K562 (cell line): ENCODE measurements at regions not wholly inside any gene's neighbourhood (a gene's known extent, or its start where the extent isn't known, plus 50 kb on each side); places are given as distances from the start of the nearest gene placed in this dataset.

Experiments used
- ATAC-seq: fragments of 200-7000 bp; cut with Tn5 transposase; 3 replicates; pipeline ENCODE4 v1.9.1; 2020; ENCODE audit warnings: moderate library complexity
- BruUV-seq: library from RNA; stranded (reverse); fragments of 400-500 nt; replicated peaks from 2 replicates; lab custom pipeline; 2021; lab: Mats Ljungman, UMichigan
- CTCF ChIA-PET: fragments of 300-600 bp; formaldehyde crosslinking; extraction: SDS; loops from one replicate; lab custom pipeline; 2021; ENCODE audit warnings: low intra/inter-chr PET ratio; lab: Yijun Ruan, JAX
- POLR2A ChIA-PET: fragments of 300-600, 350-650 bp; sonication (Branson Sonifier 250); formaldehyde crosslinking; extraction: SDS; loops from one replicate; lab custom pipeline; 2021; ENCODE audit warnings: antibody characterized with exemption, inconsistent platforms; lab: Yijun Ruan, JAX
- DNase-seq, 4 experiments: peaks; one replicate each; pipeline versions ENCODE4 v3.0.0 to v3.0.0-alpha.2; 2011 to 2018; ENCODE audit warnings: low spot score in 3 of 4, mixed read lengths in 3 of 4; ENCODE audit errors: extremely low read depth in 1 of 4
- FAIRE-seq: peaks from 2 replicates; lab custom pipeline; 2011; peaks lifted over from hg19 to GRCh38; lab: Jason Lieb, UNC
- H2AFZ ChIP-seq: 2 replicates; pipeline ENCODE4 v1.6.0; 2011; ENCODE audit warnings: low read depth, low read length, control low read depth, inconsistent platforms
- H3K27ac ChIP-seq: fragments of 200-600 bp; 3 replicates; pipeline ENCODE4 v1.8.0; 2011; ENCODE audit warnings: low read depth, mild to moderate bottlenecking, control low read depth, inconsistent platforms, low read length, moderate library complexity, mixed read lengths; ENCODE audit errors: extremely low read depth
- H3K27me3 ChIP-seq, 2 experiments: fragments of 300-600 bp in 1 of 2; 2 replicates in 1 of 2; 3 replicates in 1 of 2; pipeline versions ENCODE4 v1.6.0 to v1.8.0; 2011; ENCODE audit warnings: inconsistent platforms in 2 of 2, low read length in 2 of 2, mild to moderate bottlenecking in 1 of 2, mixed read lengths in 1 of 2, moderate library complexity in 1 of 2; ENCODE audit not compliant: control insufficient read depth in 2 of 2, insufficient read depth in 2 of 2
- H3K36me3 ChIP-seq: fragments of 300-600 bp; 3 replicates; pipeline ENCODE4 v1.8.0; 2011; ENCODE audit warnings: mild to moderate bottlenecking, low read length, inconsistent platforms; ENCODE audit not compliant: control insufficient read depth, insufficient read depth
- H3K4me1 ChIP-seq, 2 experiments: fragments of 200-600 bp in 1 of 2; replicated peaks in 1 of 2; 2 replicates in 1 of 2; 3 replicates in 1 of 2; pipeline versions ENCODE4 v1.5.1 to v1.8.0; 2011; ENCODE audit warnings: inconsistent platforms in 2 of 2, low read length in 2 of 2, mild to moderate bottlenecking in 1 of 2, mixed read lengths in 1 of 2, moderate library complexity in 1 of 2; ENCODE audit not compliant: control insufficient read depth in 2 of 2, insufficient read depth in 2 of 2
- H3K4me2 ChIP-seq: 2 replicates; pipeline ENCODE4 v1.6.1; 2011; ENCODE audit warnings: low read length, control low read depth, inconsistent platforms, mixed read lengths; ENCODE audit not compliant: insufficient read depth
- H3K4me3 ChIP-seq: fragments of 200-600 bp; sonication (generic), shearing (Covaris generic); 2 replicates; pipeline ENCODE4 v1.5.1; 2016; ENCODE audit warnings: control low read depth, inconsistent platforms
- H3K79me2 ChIP-seq: fragments of 200-600 bp; 3 replicates; pipeline ENCODE4 v1.8.0; 2011; ENCODE audit warnings: low read length, inconsistent platforms; ENCODE audit not compliant: control insufficient read depth, insufficient read depth
- H3K9ac ChIP-seq, 2 experiments: 2 replicates each; pipeline versions ENCODE4 v1.6.0 to v1.6.1; 2011; ENCODE audit warnings: low read depth in 2 of 2, low read length in 2 of 2, control low read depth in 1 of 2, inconsistent platforms in 1 of 2, mild to moderate bottlenecking in 1 of 2, mixed read lengths in 1 of 2; ENCODE audit not compliant: insufficient read depth in 1 of 2
- H3K9me1 ChIP-seq: one replicate; pipeline ENCODE4 v1.6.0; 2011; ENCODE audit warnings: inconsistent platforms, mild to moderate bottlenecking, low read length, moderate library complexity; ENCODE audit not compliant: control insufficient read depth, insufficient read depth
- H3K9me3 ChIP-seq: replicated peaks from 2 replicates; pipeline ENCODE4 v1.5.1; 2011; ENCODE audit warnings: low read depth, low read length, inconsistent platforms; ENCODE audit not compliant: control insufficient read depth, insufficient read depth
- H4K20me1 ChIP-seq: replicated peaks from 2 replicates; pipeline ENCODE4 v1.6.1; 2011; ENCODE audit warnings: low read length, inconsistent platforms, mixed read lengths; ENCODE audit not compliant: control insufficient read depth, insufficient read depth
- ZC3H11A ChIP-seq: IDR thresholded peaks from 2 replicates; pipeline ENCODE4 v1.6.1; 2012; ENCODE audit warnings: low read depth, low read length, improper control_type of control experiment
- ZMIZ1 ChIP-seq, 2 experiments: fragments of 150-350 bp in 1 of 2; IDR thresholded peaks; 2 replicates each; pipeline ENCODE4 v1.6.1; 2012 to 2016; ENCODE audit warnings: low read depth in 2 of 2, low read length in 2 of 2, mild to moderate bottlenecking in 1 of 2, moderate library complexity in 1 of 2
- WGBS: fragments of 100-300 bp; shearing (Covaris generic); methylation state at CpG from one replicate; pipeline ENCODE4 v1.1.6; 2016; ENCODE audit warnings: low coverage, mixed read lengths; ENCODE audit not compliant: insufficient coverage; ENCODE audit errors: missing lambda C conversion rate; 5-methylcytosine and 5-hydroxymethylcytosine counted together
- in situ Hi-C: fragments of 300-500 bp; cut with MboI; formaldehyde crosslinking; loops from 4 replicates; pipeline ENCODE4 v1.15.0; 2018; ENCODE audit warnings: inconsistent platforms, mixed read lengths
- intact Hi-C: fragments of 100-400 bp; cut with micrococcal nuclease; formaldehyde crosslinking; loops from 2 replicates; pipeline ENCODE4 v1.14.2; 2022
- TF ChIP-seq, protein P1 (sequence below): fragments of 450-650 bp; IDR thresholded peaks from 2 replicates; pipeline ENCODE4 v1.6.1; 2017; ENCODE audit warnings: antibody characterized with exemption, mild to moderate bottlenecking

- ChIA-PET CTCF (no interaction called here), POLR2A (no interaction called here)
- H3K27ac ChIP-seq, result no peak overlapping the region
- TF ChIP-seq ZMIZ1 (IDR thresholded peaks at IDR 0.05; ENCODE audit: low read depth in 2 of 2, low read length in 2 of 2), result no peak
- TF ChIP-seq, protein P1, sequence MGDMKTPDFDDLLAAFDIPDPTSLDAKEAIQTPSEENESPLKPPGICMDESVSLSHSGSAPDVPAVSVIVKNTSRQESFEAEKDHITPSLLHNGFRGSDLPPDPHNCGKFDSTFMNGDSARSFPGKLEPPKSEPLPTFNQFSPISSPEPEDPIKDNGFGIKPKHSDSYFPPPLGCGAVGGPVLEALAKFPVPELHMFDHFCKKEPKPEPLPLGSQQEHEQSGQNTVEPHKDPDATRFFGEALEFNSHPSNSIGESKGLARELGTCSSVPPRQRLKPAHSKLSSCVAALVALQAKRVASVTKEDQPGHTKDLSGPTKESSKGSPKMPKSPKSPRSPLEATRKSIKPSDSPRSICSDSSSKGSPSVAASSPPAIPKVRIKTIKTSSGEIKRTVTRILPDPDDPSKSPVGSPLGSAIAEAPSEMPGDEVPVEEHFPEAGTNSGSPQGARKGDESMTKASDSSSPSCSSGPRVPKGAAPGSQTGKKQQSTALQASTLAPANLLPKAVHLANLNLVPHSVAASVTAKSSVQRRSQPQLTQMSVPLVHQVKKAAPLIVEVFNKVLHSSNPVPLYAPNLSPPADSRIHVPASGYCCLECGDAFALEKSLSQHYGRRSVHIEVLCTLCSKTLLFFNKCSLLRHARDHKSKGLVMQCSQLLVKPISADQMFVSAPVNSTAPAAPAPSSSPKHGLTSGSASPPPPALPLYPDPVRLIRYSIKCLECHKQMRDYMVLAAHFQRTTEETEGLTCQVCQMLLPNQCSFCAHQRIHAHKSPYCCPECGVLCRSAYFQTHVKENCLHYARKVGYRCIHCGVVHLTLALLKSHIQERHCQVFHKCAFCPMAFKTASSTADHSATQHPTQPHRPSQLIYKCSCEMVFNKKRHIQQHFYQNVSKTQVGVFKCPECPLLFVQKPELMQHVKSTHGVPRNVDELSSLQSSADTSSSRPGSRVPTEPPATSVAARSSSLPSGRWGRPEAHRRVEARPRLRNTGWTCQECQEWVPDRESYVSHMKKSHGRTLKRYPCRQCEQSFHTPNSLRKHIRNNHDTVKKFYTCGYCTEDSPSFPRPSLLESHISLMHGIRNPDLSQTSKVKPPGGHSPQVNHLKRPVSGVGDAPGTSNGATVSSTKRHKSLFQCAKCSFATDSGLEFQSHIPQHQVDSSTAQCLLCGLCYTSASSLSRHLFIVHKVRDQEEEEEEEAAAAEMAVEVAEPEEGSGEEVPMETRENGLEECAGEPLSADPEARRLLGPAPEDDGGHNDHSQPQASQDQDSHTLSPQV, result no peak
- TF ChIP-seq ZC3H11A, result no peak
- TF ChIP-seq, all 486 proteins: peak for 0
- Histone ChIP-seq H3K4me2 (no peak overlapping the region), H3K4me1 (no peaks in the 10 kb centered on the region), H3K27me3 (no peaks in the 10 kb centered on the region), H4K20me1 (no peaks in the 10 kb centered on the region), H3K4me3 (no peak overlapping the region), H3K9me3 (0 out of 2 replicates have a peak, but pooled peaks cover 1% of the 10 kb centered on the region), H3K9me1 (no peaks in the 10 kb centered on the region), H2AFZ (no peak overlapping the region), H3K79me2 (no peaks in the 10 kb centered on the region), H3K36me3 (no peaks in the 10 kb centered on the region), H3K9ac (no peak overlapping the region)
- ATAC-seq (no peak), FAIRE-seq (no peak), DNase-seq (no peak)
- 0% methylated on average over 2 of the region's 2 CpGs for WGBS
- intact Hi-C loops (no loop called here), in situ Hi-C loops (no loop called here)
- BruUV-seq, result no TSS peak
Observed at GRCh38 chr4:66544281-66544680, 874.0 kb upstream of the EPHA5 start.
